K562 (cell line): ENCODE measurements at regions not wholly inside any gene's neighbourhood (a gene's known extent, or its start where the extent isn't known, plus 50 kb on each side); places are given as distances from the start of the nearest gene placed in this dataset.
A peak's percentile ranks its signal among the peaks of the same experiment; 100 is the strongest.

ENCODE experiments used
- ATAC-seq: fragments of 200-7000 bp; cut with Tn5 transposase; 3 replicates; pipeline ENCODE4 v1.9.1; 2020; ENCODE audit warnings: moderate library complexity
- BruUV-seq: library from RNA; stranded (reverse); fragments of 400-500 nt; replicated peaks from 2 replicates; lab custom pipeline; 2021; lab: Mats Ljungman, UMichigan
- CTCF ChIA-PET: fragments of 300-600 bp; formaldehyde crosslinking; extraction: SDS; loops from one replicate; lab custom pipeline; 2021; ENCODE audit warnings: low intra/inter-chr PET ratio; lab: Yijun Ruan, JAX
- POLR2A ChIA-PET: fragments of 300-600, 350-650 bp; sonication (Branson Sonifier 250); formaldehyde crosslinking; extraction: SDS; loops from one replicate; lab custom pipeline; 2021; ENCODE audit warnings: antibody characterized with exemption, inconsistent platforms; lab: Yijun Ruan, JAX
- DNase-seq, 4 experiments: peaks; one replicate each; pipeline versions ENCODE4 v3.0.0 to v3.0.0-alpha.2; 2011 to 2018; ENCODE audit warnings: low spot score in 3 of 4, mixed read lengths in 3 of 4; ENCODE audit errors: extremely low read depth in 1 of 4
- FAIRE-seq: peaks from 2 replicates; lab custom pipeline; 2011; peaks lifted over from hg19 to GRCh38; lab: Jason Lieb, UNC
- H2AFZ ChIP-seq: 2 replicates; pipeline ENCODE4 v1.6.0; 2011; ENCODE audit warnings: low read depth, low read length, control low read depth, inconsistent platforms
- H3K27ac ChIP-seq: fragments of 200-600 bp; 3 replicates; pipeline ENCODE4 v1.8.0; 2011; ENCODE audit warnings: low read depth, mild to moderate bottlenecking, control low read depth, inconsistent platforms, low read length, moderate library complexity, mixed read lengths; ENCODE audit errors: extremely low read depth
- H3K27me3 ChIP-seq, 2 experiments: fragments of 300-600 bp in 1 of 2; 2 replicates in 1 of 2; 3 replicates in 1 of 2; pipeline versions ENCODE4 v1.6.0 to v1.8.0; 2011; ENCODE audit warnings: inconsistent platforms in 2 of 2, low read length in 2 of 2, mild to moderate bottlenecking in 1 of 2, mixed read lengths in 1 of 2, moderate library complexity in 1 of 2; ENCODE audit not compliant: control insufficient read depth in 2 of 2, insufficient read depth in 2 of 2
- H3K36me3 ChIP-seq: fragments of 300-600 bp; 3 replicates; pipeline ENCODE4 v1.8.0; 2011; ENCODE audit warnings: mild to moderate bottlenecking, low read length, inconsistent platforms; ENCODE audit not compliant: control insufficient read depth, insufficient read depth
- H3K4me1 ChIP-seq, 2 experiments: fragments of 200-600 bp in 1 of 2; replicated peaks in 1 of 2; 2 replicates in 1 of 2; 3 replicates in 1 of 2; pipeline versions ENCODE4 v1.5.1 to v1.8.0; 2011; ENCODE audit warnings: inconsistent platforms in 2 of 2, low read length in 2 of 2, mild to moderate bottlenecking in 1 of 2, mixed read lengths in 1 of 2, moderate library complexity in 1 of 2; ENCODE audit not compliant: control insufficient read depth in 2 of 2, insufficient read depth in 2 of 2
- H3K4me2 ChIP-seq: 2 replicates; pipeline ENCODE4 v1.6.1; 2011; ENCODE audit warnings: low read length, control low read depth, inconsistent platforms, mixed read lengths; ENCODE audit not compliant: insufficient read depth
- H3K4me3 ChIP-seq: fragments of 200-600 bp; sonication (generic), shearing (Covaris generic); 2 replicates; pipeline ENCODE4 v1.5.1; 2016; ENCODE audit warnings: control low read depth, inconsistent platforms
- H3K79me2 ChIP-seq: fragments of 200-600 bp; 3 replicates; pipeline ENCODE4 v1.8.0; 2011; ENCODE audit warnings: low read length, inconsistent platforms; ENCODE audit not compliant: control insufficient read depth, insufficient read depth
- H3K9ac ChIP-seq, 2 experiments: 2 replicates each; pipeline versions ENCODE4 v1.6.0 to v1.6.1; 2011; ENCODE audit warnings: low read depth in 2 of 2, low read length in 2 of 2, control low read depth in 1 of 2, inconsistent platforms in 1 of 2, mild to moderate bottlenecking in 1 of 2, mixed read lengths in 1 of 2; ENCODE audit not compliant: insufficient read depth in 1 of 2
- H3K9me1 ChIP-seq: one replicate; pipeline ENCODE4 v1.6.0; 2011; ENCODE audit warnings: inconsistent platforms, mild to moderate bottlenecking, low read length, moderate library complexity; ENCODE audit not compliant: control insufficient read depth, insufficient read depth
- H3K9me3 ChIP-seq: replicated peaks from 2 replicates; pipeline ENCODE4 v1.5.1; 2011; ENCODE audit warnings: low read depth, low read length, inconsistent platforms; ENCODE audit not compliant: control insufficient read depth, insufficient read depth
- H4K20me1 ChIP-seq: replicated peaks from 2 replicates; pipeline ENCODE4 v1.6.1; 2011; ENCODE audit warnings: low read length, inconsistent platforms, mixed read lengths; ENCODE audit not compliant: control insufficient read depth, insufficient read depth
- ASH1L ChIP-seq: fragments of 450-650 bp; IDR thresholded peaks from 2 replicates; pipeline ENCODE4 v1.6.1; 2018; ENCODE audit warnings: borderline replicate concordance, mild to moderate bottlenecking, low read depth; ENCODE audit not compliant: partially characterized antibody
- C11orf30 ChIP-seq: fragments of 450-650 bp; IDR thresholded peaks from 2 replicates; pipeline ENCODE4 v1.6.1; 2016; ENCODE audit warnings: low read depth, mild to moderate bottlenecking
- FOXJ2 ChIP-seq: fragments of 200-800 bp; sonication (Bioruptor generic); IDR thresholded peaks from 2 replicates; pipeline ENCODE4 v1.6.1; 2016; ENCODE audit warnings: missing genetic modification characterization, missing compliant biosample characterization
- GATAD2B ChIP-seq: fragments of 450-650 bp; IDR thresholded peaks from 2 replicates; pipeline ENCODE4 v1.6.1; 2017; ENCODE audit warnings: mild to moderate bottlenecking, borderline replicate concordance
- MAFG ChIP-seq: fragments of 450-650 bp; conservative IDR thresholded peaks from 2 replicates; pipeline ENCODE4 v1.6.1; 2016; ENCODE audit warnings: missing genetic modification characterization, missing compliant biosample characterization
- MAFK ChIP-seq: IDR thresholded peaks from 2 replicates; pipeline ENCODE4 v1.6.1; 2011; ENCODE audit warnings: low read length, improper control_type of control experiment
- RBM14 ChIP-seq: fragments of 200-400 bp; formaldehyde crosslinking; IDR thresholded peaks from 2 replicates; pipeline ENCODE4 v1.6.1; 2018; ENCODE audit warnings: low read depth, mild to moderate bottlenecking, low read length, moderate library complexity, borderline replicate concordance; ENCODE audit not compliant: insufficient read depth
- SRSF3 ChIP-seq: fragments of 200-400 bp; formaldehyde crosslinking; IDR thresholded peaks from 2 replicates; pipeline ENCODE4 v1.6.1; 2016; ENCODE audit warnings: mild to moderate bottlenecking, low read length, moderate library complexity; ENCODE audit not compliant: insufficient read depth
- ZNF316 ChIP-seq: fragments of 450-650 bp; IDR thresholded peaks from 2 replicates; pipeline ENCODE4 v1.6.1; 2016
- WGBS: fragments of 100-300 bp; shearing (Covaris generic); methylation state at CpG from one replicate; pipeline ENCODE4 v1.1.6; 2016; ENCODE audit warnings: low coverage, mixed read lengths; ENCODE audit not compliant: insufficient coverage; ENCODE audit errors: missing lambda C conversion rate; 5-methylcytosine and 5-hydroxymethylcytosine counted together
- in situ Hi-C: fragments of 300-500 bp; cut with MboI; formaldehyde crosslinking; loops from 4 replicates; pipeline ENCODE4 v1.15.0; 2018; ENCODE audit warnings: inconsistent platforms, mixed read lengths
- intact Hi-C: fragments of 100-400 bp; cut with micrococcal nuclease; formaldehyde crosslinking; loops from 2 replicates; pipeline ENCODE4 v1.14.2; 2022
- TF ChIP-seq, protein P1 (sequence below), 2 experiments: fragments of 450-650 bp; IDR thresholded peaks; 2 replicates each; pipeline ENCODE4 v1.6.1; 2016
- TF ChIP-seq, protein P2 (sequence below): fragments of 450-650 bp; IDR thresholded peaks from 2 replicates; pipeline ENCODE4 v1.6.1; 2016; ENCODE audit warnings: low read depth

DNA sequence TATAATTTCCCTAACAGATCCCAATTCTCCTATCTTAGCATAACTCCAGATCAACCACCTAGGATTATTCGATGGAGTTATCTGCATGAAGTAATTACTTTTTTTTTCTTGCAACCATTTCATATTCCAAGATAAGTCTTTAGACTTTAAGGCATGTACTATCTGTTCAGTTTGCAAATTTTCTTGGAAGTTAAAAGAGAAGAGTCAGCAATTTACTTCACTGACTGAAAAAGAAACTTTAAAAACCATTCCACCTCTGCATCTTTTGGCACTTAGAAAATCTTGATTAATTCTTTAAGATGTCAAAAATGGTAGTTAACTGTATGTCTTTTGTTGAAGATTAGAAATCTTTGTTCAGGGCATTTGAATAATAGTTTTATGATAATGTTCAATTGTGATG is 830.5 kb upstream of the KLHL29 start:
- no peak for FAIRE-seq
- no peaks in the 10 kb centered on the region for H3K79me2 ChIP-seq
- no TSS peak for BruUV-seq
- peak; percentile 38; the same call in 1 of the 2 replicates for TF ChIP-seq ZNF316
- TF ChIP-seq MAFK, result peak; percentile 17; the same call in 1 of the 2 replicates
- no peak for TF ChIP-seq ASH1L
- TF ChIP-seq, protein P1, sequence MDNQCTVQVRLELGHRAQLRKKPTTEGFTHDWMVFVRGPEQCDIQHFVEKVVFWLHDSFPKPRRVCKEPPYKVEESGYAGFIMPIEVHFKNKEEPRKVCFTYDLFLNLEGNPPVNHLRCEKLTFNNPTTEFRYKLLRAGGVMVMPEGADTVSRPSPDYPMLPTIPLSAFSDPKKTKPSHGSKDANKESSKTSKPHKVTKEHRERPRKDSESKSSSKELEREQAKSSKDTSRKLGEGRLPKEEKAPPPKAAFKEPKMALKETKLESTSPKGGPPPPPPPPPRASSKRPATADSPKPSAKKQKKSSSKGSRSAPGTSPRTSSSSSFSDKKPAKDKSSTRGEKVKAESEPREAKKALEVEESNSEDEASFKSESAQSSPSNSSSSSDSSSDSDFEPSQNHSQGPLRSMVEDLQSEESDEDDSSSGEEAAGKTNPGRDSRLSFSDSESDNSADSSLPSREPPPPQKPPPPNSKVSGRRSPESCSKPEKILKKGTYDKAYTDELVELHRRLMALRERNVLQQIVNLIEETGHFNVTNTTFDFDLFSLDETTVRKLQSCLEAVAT (IDR thresholded peaks at IDR 0.05), result no peak
- TF ChIP-seq, protein P2, sequence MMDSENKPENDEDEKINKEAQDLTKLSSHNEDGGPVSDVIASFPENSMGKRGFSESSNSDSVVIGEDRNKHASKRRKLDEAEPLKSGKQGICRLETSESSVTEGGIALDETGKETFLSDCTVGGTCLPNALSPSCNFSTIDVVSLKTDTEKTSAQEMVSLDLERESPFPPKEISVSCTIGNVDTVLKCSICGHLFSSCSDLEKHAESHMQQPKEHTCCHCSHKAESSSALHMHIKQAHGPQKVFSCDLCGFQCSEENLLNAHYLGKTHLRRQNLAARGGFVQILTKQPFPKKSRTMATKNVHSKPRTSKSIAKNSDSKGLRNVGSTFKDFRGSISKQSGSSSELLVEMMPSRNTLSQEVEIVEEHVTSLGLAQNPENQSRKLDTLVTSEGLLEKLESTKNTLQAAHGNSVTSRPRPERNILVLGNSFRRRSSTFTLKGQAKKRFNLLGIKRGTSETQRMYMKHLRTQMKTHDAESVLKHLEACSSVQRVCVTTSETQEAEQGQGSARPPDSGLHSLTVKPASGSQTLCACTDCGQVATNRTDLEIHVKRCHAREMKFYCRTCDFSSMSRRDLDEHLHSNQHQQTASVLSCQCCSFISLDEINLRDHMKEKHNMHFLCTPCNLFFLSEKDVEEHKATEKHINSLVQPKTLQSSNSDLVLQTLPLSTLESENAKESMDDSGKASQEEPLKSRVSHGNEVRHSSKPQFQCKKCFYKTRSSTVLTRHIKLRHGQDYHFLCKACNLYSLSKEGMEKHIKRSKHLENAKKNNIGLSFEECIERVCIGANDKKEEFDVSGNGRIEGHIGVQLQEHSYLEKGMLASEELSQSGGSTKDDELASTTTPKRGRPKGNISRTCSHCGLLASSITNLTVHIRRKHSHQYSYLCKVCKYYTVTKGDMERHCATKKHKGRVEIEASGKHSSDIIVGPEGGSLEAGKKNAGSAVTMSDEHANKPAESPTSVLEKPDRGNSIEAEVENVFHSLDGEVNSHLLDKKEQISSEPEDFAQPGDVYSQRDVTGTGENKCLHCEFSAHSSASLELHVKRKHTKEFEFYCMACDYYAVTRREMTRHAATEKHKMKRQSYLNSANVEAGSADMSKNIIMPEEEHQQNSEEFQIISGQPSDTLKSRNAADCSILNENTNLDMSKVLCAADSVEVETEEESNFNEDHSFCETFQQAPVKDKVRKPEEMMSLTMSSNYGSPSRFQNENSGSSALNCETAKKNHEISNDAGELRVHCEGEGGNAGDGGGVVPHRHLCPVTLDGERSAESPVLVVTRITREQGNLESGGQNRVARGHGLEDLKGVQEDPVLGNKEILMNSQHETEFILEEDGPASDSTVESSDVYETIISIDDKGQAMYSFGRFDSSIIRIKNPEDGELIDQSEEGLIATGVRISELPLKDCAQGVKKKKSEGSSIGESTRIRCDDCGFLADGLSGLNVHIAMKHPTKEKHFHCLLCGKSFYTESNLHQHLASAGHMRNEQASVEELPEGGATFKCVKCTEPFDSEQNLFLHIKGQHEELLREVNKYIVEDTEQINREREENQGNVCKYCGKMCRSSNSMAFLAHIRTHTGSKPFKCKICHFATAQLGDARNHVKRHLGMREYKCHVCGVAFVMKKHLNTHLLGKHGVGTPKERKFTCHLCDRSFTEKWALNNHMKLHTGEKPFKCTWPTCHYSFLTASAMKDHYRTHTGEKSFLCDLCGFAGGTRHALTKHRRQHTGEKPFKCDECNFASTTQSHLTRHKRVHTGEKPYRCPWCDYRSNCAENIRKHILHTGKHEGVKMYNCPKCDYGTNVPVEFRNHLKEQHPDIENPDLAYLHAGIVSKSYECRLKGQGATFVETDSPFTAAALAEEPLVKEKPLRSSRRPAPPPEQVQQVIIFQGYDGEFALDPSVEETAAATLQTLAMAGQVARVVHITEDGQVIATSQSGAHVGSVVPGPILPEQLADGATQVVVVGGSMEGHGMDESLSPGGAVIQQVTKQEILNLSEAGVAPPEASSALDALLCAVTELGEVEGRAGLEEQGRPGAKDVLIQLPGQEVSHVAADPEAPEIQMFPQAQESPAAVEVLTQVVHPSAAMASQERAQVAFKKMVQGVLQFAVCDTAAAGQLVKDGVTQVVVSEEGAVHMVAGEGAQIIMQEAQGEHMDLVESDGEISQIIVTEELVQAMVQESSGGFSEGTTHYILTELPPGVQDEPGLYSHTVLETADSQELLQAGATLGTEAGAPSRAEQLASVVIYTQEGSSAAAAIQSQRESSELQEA, result no peak
- no peak for TF ChIP-seq GATAD2B
- no peak for TF ChIP-seq SRSF3
- no peak for TF ChIP-seq RBM14
- 0 out of 2 replicates have a peak, but pooled peaks have one; percentile 8 for TF ChIP-seq MAFG (tag)
- TF ChIP-seq C11orf30, result peak; percentile 26; the same call in 1 of the 2 replicates
- TF ChIP-seq FOXJ2 (tag), result no peak

More for the DNA sequence above, 830.5 kb upstream of the KLHL29 start:
- Histone ChIP-seq H4K20me1 (no peaks in the 10 kb centered on the region), H3K4me3 (no peak overlapping the region), H3K4me2 (no peak overlapping the region), H3K9ac (no peak overlapping the region), H3K9me1 (no peaks in the 10 kb centered on the region), H3K27me3 (no peaks in the 10 kb centered on the region), H2AFZ (no peak overlapping the region), H3K27ac (no peak overlapping the region), H3K9me3 (no peaks in the 10 kb centered on the region), H3K4me1 (no peaks in the 10 kb centered on the region), H3K36me3 (no peaks in the 10 kb centered on the region)
- ChIA-PET CTCF (no interaction called here), POLR2A (no interaction called here)
- in situ Hi-C loops, result no loop called here
- intact Hi-C loops, result no loop called here
- ATAC-seq, result no peak
- no peak for DNase-seq
- WGBS, result 0% methylated on average over 1 of the region's 1 CpG
